HFFc6 (cell line): ENCODE measurements at regions not wholly inside any gene's neighbourhood (a gene's known extent, or its start where the extent isn't known, plus 50 kb on each side); places are given as distances from the start of the nearest gene placed in this dataset.

Source experiments
- DNase-seq: peaks from one replicate; pipeline ENCODE4 v3.0.0-alpha.2; 2018
- H3K27ac Mint-ChIP-seq: 2 replicates; pipeline ENCODE4 v1.8.0; 2020; ENCODE audit warnings: mild to moderate bottlenecking, mixed read lengths
- H3K27me3 Mint-ChIP-seq: 2 replicates; pipeline ENCODE4 v1.8.0; 2021; ENCODE audit warnings: mild to moderate bottlenecking, moderate library complexity, mixed read lengths; ENCODE audit not compliant: insufficient read depth
- H3K36me3 Mint-ChIP-seq: 2 replicates; pipeline ENCODE4 v1.8.0; 2021; ENCODE audit warnings: low read depth, mixed read lengths
- H3K4me1 Mint-ChIP-seq: 2 replicates; pipeline ENCODE4 v1.8.0; 2020; ENCODE audit warnings: low read depth, mixed read lengths
- H3K4me3 Mint-ChIP-seq: 2 replicates; pipeline ENCODE4 v1.8.0; 2020; ENCODE audit warnings: mild to moderate bottlenecking, moderate library complexity, mixed read lengths
- H3K9me3 Mint-ChIP-seq: 2 replicates; pipeline ENCODE4 v1.8.0; 2020; ENCODE audit warnings: mild to moderate bottlenecking, mixed read lengths
- CTCF ChIP-seq: fragments of 200-600 bp; sonication (generic); IDR thresholded peaks from 2 replicates; pipeline ENCODE4 v1.5.0; 2021; ENCODE audit warnings: antibody characterized with exemption, mild to moderate bottlenecking

- Mint-ChIP-seq H3K27me3 (no peaks in the 10 kb centered on the region; the same call in 1 of the 2 replicates), H3K4me1 (no peaks in the 10 kb centered on the region), H3K36me3 (no peaks in the 10 kb centered on the region; the same call in 1 of the 2 replicates), H3K9me3 (peaks cover 7% of the 10 kb centered on the region), H3K27ac (no peak overlapping the region), H3K4me3 (no peak overlapping the region)
- no peak for TF ChIP-seq CTCF
- no peak for DNase-seq
Observed at GRCh38 chr12:17695495-17695894, 394.5 kb downstream of the RERGL start.

DNA sequence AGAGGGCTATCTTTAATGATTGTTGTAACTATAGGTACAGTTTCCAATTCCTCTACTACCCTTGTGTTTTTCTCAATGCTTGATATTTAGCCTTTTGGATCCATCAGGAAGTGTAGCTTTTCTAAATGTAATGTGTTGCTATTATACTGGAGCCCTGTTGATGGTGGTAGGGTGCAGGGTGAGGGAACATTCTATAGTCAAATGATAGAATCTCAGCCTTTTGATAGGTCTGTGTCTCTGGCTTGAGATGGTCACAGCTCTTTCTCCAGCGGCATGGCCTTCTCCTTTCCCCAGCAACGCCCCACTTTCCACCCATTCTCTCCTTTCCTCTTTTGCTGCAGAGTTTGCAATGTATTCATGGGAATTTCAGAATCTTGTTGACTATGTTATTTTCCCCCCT lies 398.6 kb downstream of the RERGL start:
- Mint-ChIP-seq H3K4me3 (no peak overlapping the region), H3K9me3 (peaks cover 26% of the 10 kb centered on the region), H3K27ac (no peak overlapping the region), H3K27me3 (no peaks in the 10 kb centered on the region; the same call in 1 of the 2 replicates), H3K4me1 (no peaks in the 10 kb centered on the region), H3K36me3 (no peaks in the 10 kb centered on the region; the same call in 1 of the 2 replicates)
- no peak for TF ChIP-seq CTCF
- no peak for DNase-seq

DNA sequence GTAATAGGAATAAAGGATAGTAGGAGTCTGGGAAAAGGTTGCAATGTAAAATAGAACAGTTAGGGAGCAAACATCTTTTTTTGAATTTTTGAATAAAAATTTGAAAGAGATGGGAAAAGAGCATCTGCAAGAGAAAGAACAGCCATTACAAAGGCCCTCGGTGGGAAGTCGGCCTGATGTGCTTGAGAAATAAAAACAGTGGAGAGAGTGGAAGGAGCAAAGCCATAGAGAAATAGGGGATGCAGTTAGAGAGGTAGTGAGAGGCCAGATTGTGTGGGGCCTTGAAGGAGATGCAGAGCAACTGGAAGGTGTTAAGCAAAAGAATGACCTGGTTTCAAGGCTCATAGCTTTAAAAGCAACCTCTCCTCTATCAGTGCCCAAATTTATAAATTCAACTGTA lies 409.8 kb downstream of the RERGL start:
- Mint-ChIP-seq H3K4me3 (no peak overlapping the region), H3K27me3 (no peaks in the 10 kb centered on the region), H3K36me3 (no peaks in the 10 kb centered on the region; the same call in 1 of the 2 replicates), H3K27ac (no peak overlapping the region), H3K9me3 (peaks cover 25% of the 10 kb centered on the region), H3K4me1 (no peaks in the 10 kb centered on the region)
- DNase-seq: no peak
- no peak for TF ChIP-seq CTCF

DNA sequence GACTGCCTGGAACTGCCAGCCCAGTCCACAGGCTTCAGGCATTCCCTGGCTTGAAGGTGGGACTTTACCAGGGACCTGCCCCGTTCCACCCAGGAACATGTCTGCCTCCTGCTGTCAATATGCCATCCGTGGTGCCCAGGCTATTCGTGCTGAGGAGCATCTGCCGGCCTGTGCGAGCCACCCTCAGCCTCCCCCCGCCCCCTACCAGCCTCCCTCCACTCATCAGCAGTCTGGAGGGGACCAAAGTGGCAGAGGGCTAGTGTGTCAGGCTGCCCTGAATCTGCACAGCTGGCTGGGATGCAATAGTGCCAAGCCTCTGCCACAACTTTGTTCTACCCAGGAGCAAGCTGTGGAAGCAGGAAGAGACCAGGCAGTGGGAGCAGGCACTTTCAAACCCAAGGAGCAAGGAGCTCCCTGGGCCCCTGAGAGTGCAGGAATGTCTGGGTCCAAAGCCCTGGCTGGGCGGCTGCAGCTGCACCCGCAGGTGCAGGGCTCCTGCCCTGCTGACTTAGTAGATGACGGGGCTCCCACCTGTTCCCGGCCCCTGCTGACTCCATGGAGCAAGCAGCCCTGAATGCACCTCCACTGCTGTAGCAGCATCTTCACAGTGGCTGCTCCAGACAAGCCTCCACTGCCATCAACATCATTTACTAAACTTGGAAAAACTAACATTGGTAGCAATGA lies 423.2 kb downstream of the RERGL start:
- TF ChIP-seq CTCF: no peak
- no peaks in the 10 kb centered on the region for H3K4me1 Mint-ChIP-seq
- DNase-seq: no peak
- H3K9me3 Mint-ChIP-seq: peaks cover 19% of the 10 kb centered on the region
- H3K4me3 Mint-ChIP-seq: no peak overlapping the region
- no peaks in the 10 kb centered on the region; the same call in 1 of the 2 replicates for H3K36me3 Mint-ChIP-seq
- no peak overlapping the region for H3K27ac Mint-ChIP-seq
- no peaks in the 10 kb centered on the region for H3K27me3 Mint-ChIP-seq

DNA sequence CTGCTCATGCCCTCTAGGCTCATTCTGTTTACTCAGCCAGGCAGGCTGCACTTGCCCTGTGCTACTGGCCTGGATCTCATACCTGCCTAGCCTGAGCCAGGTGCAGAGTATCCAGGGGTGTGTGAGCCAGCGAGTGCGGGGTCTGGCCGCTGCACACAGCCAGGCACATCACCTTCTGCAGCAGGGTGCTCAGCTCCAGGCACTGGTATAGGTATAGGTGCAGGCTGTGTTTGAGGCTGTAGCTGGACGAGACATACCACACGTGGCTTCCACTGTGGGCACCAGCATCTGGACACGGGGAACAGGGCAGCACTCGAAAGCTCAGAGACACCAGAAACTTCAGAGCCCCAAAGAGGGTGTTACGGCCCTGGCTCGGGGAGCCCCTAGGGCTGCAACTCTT lies 424.2 kb downstream of the RERGL start:
- Mint-ChIP-seq H3K9me3 (peaks cover 19% of the 10 kb centered on the region), H3K27ac (no peak overlapping the region), H3K4me3 (no peak overlapping the region), H3K36me3 (no peaks in the 10 kb centered on the region; the same call in 1 of the 2 replicates), H3K4me1 (no peaks in the 10 kb centered on the region), H3K27me3 (no peaks in the 10 kb centered on the region)
- TF ChIP-seq CTCF: no peak
- DNase-seq: no peak
